HG03575 (cell line): ENCODE measurements at regions not wholly inside any gene's neighbourhood (a gene's known extent, or its start where the extent isn't known, plus 50 kb on each side); places are given as distances from the start of the nearest gene placed in this dataset.
"Not testable (repeated sequence)": the region's sequence is repeated elsewhere in the genome, so short reads cannot be mapped to it uniquely, and the experiment has no call there.

ENCODE experiments used
- ATAC-seq: cut with Tn5 transposase; IDR thresholded peaks from one replicate; pipeline ENCODE4 v1.9.1; 2021; ENCODE audit not compliant: unreplicated experiment, insufficient number of reproducible peaks, low FRiP score; ENCODE audit errors: extremely low read depth

DNA sequence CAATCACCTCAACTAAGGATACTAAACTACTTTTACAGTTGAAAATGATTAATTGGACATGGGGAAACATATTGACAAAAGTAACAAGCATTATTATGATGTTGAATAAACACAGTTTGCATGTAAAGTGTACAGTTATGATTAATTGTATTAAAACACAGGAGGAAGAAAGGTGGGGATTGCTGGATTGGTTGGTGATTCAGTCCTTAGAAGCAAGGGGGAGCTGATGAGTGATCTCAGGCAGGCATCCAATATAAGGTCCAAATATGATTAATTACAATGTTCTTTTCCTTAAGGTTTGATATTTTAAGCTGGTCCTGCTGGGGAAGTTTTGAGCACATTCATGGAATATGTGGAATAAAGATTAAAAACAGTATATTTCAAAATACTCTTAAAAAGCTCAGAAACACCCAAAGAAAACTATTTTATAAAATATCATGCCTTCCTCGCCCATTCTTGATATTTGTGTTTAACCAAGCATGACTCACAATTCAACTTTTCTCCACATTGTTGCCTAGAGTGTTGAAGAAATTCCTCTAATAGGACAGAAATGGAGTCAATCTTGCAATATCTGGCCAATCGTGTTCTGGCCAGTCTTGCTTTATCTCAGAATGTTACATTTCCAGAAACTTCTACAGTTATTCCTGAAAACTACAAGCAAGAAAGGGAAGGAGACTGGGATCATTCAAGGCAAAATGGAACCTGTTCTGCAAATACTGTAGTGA is 268.2 kb downstream of the RPIA start:
- ATAC-seq: no peak

DNA sequence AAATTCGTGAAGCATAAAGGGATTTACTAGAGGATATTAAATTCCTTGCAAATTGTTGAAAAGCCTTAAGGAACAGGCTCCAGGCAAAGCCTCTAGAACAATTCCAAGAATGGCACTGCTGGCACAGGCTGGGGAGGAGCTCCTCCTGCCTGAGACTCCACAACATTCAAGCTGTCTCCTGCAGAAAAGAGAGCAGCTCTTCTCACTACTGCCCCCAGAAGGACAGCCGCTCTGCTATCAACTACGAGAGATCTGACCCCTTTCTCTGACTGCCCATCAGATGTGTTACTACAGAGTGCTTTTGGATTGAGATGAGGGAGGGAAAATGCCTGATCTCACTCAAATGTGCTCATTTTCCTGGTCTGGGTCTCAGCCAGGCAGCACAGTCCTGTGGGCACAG is 269.9 kb downstream of the RPIA start:
- not testable (repeated sequence) for ATAC-seq

DNA sequence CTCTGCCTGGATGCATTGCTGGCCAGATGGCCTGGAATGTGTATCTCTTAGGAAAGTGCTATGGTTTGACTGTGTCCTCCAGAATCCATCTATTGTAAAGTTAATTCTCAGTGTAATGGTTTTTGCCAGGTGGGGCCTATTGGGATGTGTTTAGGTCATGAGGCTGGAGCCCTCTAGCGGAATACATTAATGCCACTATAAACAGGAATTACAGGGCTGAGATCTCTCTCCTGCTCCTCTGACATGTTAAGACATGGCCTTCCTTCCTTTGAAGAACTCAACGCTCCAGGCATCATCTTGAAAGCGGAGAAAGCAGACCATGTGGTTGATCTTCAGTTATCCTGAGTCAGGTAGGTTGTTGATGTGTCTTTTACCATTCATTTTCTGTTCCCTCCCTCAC is 276.4 kb downstream of the RPIA start:
- no peak for ATAC-seq

GRCh38 chr2:88978011-88978410 is 286.5 kb downstream of the RPIA start:
- ATAC-seq: not testable (repeated sequence)

DNA sequence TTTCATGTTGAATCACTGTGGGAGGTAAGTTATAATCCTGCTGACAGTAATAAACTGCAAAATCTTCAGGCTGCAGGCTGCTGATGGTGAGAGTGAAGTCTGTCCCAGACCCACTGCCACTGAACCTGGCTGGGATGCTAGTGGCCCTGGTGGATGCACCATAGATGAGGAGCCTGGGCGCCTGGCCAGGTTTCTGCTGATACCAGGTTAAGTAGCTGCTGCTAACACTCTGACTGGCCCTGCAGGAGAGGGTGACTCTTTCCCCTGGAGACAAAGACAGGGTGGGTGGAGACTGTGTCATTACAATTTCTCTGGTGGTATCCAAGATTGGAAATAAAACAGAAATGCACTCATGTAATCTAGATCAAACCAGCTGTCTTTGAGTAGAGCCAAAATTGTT is 287.0 kb downstream of the RPIA start:
- ATAC-seq: not testable (repeated sequence)

- ATAC-seq: not testable (repeated sequence)
Measured at GRCh38 chr2:88984079-88984478, 292.6 kb downstream of the RPIA start.

DNA sequence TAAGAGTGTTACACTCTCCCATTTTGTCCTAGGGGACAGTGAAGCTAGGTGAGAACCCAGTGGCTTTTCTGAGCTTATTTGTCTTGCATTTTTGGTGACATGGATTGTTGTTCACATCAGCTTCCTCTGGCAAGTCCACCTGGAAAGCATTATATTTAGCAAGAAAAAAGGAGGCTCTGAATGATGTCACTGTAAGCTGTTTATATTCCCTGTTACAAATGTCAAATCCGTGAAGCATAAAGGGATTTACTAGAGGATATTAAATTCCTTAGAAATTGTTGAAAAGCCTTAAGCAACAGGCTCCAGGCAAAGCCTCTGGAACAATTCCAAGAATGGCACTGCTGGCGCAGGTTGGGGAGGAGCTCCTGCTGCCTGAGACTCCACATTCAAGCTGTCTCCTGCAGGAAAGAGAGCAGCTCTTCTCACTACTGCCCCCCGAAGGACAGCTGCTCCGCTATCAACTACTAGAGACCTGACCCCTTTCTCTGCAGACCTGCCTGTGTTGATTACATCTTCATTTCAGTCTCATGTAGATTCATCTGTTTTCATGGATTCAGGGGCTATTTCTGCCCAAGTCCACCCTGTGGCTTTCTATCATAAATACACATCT is 295.4 kb downstream of the RPIA start:
- ATAC-seq: not testable (repeated sequence)

- ATAC-seq: not testable (repeated sequence)
Measured at GRCh38 chr2:88988617-88989016, 297.1 kb downstream of the RPIA start.

- not testable (repeated sequence) for ATAC-seq
Measured at GRCh38 chr2:88992819-88993218, 301.3 kb downstream of the RPIA start.

- ATAC-seq: not testable (repeated sequence)
Measured at GRCh38 chr2:88994856-88995255, 303.4 kb downstream of the RPIA start.

GRCh38 chr2:88996588-88996987 is 305.1 kb downstream of the RPIA start:
- not testable (repeated sequence) for ATAC-seq

- no peak for ATAC-seq
Measured at GRCh38 chr2:88999365-88999764, 307.9 kb downstream of the RPIA start.

DNA sequence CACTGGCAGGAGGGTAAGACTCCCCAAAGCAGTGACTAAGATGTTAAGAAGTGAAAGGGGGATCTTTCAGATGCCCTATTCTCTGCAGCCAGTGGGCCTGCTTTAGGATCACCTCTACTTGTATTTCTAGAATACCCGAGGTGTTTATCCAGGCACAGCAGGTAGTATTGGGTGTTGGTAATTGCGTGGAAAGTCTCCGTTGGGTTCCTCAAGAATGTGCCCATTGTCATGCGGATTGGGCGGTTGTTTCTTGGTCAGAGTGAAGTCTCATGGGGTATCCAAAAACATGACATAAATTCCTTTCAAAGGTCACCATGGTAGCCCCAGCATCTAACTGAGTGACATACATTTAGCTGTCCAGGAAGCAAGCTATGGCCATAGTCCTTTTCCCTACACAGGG is 308.8 kb downstream of the RPIA start:
- no peak for ATAC-seq

- ATAC-seq: not testable (repeated sequence)
Measured at GRCh38 chr2:89004238-89004637, 312.8 kb downstream of the RPIA start.

- ATAC-seq: not testable (repeated sequence)
Measured at GRCh38 chr2:89020566-89020965, 329.1 kb downstream of the RPIA start.

DNA sequence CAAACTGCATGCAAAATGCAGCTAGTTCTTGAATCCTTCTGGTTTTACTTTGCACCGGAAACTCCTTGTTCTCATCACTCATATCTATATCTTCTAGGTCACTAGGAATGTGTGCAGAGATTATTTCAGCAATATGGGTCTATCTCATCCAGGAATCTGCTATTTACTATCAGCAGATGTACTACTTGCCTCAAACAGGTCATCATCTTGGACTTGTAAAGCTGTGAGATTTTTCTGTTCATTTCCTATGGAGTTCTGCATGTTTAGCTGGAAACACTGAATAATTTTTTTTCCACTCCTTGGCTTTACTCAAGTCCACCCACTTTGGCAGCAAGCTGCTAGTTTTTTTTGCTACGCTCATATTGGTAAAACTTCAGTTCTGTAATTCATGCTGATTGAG is 334.8 kb downstream of the RPIA start:
- ATAC-seq: not testable (repeated sequence)

- ATAC-seq: not testable (repeated sequence)
Measured at GRCh38 chr2:89027115-89027514, 335.6 kb downstream of the RPIA start.

DNA sequence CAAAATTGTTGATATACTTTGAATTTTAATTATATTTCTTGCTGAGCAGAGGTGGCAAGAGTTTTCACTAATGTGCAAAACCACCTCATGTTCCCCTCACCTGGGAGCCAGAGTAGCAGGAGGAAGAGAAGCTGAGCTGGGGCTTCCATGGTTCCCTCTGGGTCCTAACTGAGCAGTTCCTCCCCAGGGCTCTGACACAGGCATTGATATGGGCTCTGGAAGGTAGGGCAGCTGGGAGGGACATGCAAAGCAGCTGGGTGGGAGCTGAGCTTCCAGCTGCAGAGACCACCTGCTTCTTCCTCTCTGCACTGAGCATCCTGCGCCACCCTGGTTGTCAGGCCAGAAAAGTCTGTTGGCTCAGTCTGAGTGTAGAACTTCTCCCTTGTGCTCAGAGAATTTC is 336.1 kb downstream of the RPIA start:
- ATAC-seq: not testable (repeated sequence)

DNA sequence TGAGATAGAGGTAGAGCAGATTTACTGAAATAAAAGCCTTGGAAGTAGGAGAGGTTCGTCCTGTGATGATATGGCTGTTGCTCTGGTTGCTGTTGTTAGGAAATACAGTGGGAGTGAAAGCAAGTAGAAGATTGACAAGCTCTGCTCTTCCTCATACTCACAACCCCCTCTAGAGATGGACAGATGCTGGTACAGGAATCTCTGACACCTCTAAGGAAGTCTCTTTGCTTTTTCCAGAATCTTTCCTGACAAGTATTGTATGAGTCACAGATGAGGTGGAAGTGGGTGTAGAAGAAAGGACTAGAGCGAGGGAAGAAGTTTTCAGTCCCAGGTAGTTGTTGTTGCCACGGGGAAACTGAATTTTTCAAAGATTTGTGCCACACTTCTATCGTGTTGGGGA is 337.8 kb downstream of the RPIA start:
- ATAC-seq: not testable (repeated sequence)
